ENCODE measurements at regions not wholly inside any gene's neighbourhood (a gene's known extent, or its start where the extent isn't known, plus 50 kb on each side); places are given as distances from the start of the nearest gene placed in this dataset.

GRCh38 chr1:34346128-34346527 lies 169.4 kb downstream of the C1orf94 start:
- no peak for TF ChIP-seq POLR2A (IDR thresholded peaks at IDR 0.05; ENCODE audit: low read depth)
- TF ChIP-seq, protein P1, sequence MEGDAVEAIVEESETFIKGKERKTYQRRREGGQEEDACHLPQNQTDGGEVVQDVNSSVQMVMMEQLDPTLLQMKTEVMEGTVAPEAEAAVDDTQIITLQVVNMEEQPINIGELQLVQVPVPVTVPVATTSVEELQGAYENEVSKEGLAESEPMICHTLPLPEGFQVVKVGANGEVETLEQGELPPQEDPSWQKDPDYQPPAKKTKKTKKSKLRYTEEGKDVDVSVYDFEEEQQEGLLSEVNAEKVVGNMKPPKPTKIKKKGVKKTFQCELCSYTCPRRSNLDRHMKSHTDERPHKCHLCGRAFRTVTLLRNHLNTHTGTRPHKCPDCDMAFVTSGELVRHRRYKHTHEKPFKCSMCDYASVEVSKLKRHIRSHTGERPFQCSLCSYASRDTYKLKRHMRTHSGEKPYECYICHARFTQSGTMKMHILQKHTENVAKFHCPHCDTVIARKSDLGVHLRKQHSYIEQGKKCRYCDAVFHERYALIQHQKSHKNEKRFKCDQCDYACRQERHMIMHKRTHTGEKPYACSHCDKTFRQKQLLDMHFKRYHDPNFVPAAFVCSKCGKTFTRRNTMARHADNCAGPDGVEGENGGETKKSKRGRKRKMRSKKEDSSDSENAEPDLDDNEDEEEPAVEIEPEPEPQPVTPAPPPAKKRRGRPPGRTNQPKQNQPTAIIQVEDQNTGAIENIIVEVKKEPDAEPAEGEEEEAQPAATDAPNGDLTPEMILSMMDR (IDR thresholded peaks at IDR 0.05): no peak

Measured in esophagus muscularis mucosa (tissue), 3 donors.